ENCODE measurements at regions not wholly inside any gene's neighbourhood (a gene's known extent, or its start where the extent isn't known, plus 50 kb on each side); places are given as distances from the start of the nearest gene placed in this dataset.

DNA sequence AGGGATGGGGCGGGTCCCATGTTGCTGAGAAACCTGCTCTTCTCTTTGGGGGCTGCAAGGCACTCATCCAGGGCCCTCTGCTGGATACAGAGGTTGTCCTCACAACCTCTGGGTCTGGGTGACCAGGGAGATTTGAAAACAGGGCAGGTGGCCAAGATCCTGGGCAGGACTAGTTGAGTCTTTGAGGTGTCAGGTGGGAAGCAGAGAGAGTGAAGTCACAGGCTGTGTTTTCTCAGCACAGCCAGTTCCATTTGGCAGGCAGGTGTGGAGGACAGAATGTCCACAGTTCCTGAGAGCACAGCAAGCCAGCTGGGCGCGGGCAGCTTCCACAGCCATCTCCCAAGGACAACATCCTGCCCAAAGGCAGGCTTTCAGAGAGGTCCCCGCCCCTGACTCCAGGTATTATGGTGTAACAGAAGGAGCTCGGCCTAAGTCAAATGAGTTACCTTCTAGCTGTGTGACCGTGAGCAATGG lies 118.8 kb downstream of the NUFIP1 start:
- no peaks in the 10 kb centered on the region for H3K9me1 ChIP-seq (ENCODE audit: control insufficient read depth, extremely low read depth, insufficient read depth, low read length)
- dilution Hi-C loops (cut with MboI; ENCODE audit: extremely low pct_ligation_motif_present, low sequenced_read_pairs): no loop called here
- H4K20me1 ChIP-seq (ENCODE audit: control insufficient read depth, extremely low read depth, insufficient read depth, low read length): no peaks in the 10 kb centered on the region
- no peaks in the 10 kb centered on the region for H3K27me3 ChIP-seq (ENCODE audit: control insufficient read depth, extremely low read depth, insufficient read depth, low read length)
- no peak overlapping the region for H3K9ac ChIP-seq (ENCODE audit: control insufficient read depth, extremely low read depth, insufficient read depth, low read length)
- H3K9me3 ChIP-seq (ENCODE audit: control insufficient read depth, low read depth, low read length): no peaks in the 10 kb centered on the region
- no peaks in the 10 kb centered on the region for H3K36me3 ChIP-seq (ENCODE audit: control insufficient read depth in 2 of 2, extremely low read depth in 1 of 2, insufficient read depth in 2 of 2, low read length in 2 of 2)
- no peak for DNase-seq (ENCODE audit: low read depth, low spot score)
- no peak for TF ChIP-seq EZH2 (IDR thresholded peaks at IDR 0.05; ENCODE audit: low read length)
- H3K4me2 ChIP-seq (ENCODE audit: control insufficient read depth, extremely low read depth, insufficient read depth, low read depth, low read length): no peak overlapping the region
- H3K4me1 ChIP-seq (ENCODE audit: control insufficient read depth, extremely low read depth, insufficient read depth, low read length): no peaks in the 10 kb centered on the region
- H3K79me2 ChIP-seq (ENCODE audit: control insufficient read depth, insufficient read depth, low read length): no peaks in the 10 kb centered on the region
- H2AFZ ChIP-seq (ENCODE audit: control insufficient read depth, low read length): no peak overlapping the region
- no peak overlapping the region for H3K4me3 ChIP-seq (ENCODE audit: control insufficient read depth in 2 of 3, extremely low read depth in 1 of 3, insufficient read depth in 2 of 3, low read depth in 1 of 3, low read length in 3 of 3)
- H3K27ac ChIP-seq (ENCODE audit: control insufficient read depth, insufficient read depth, low read length): no peak overlapping the region
- FAIRE-seq: no peak

DNA sequence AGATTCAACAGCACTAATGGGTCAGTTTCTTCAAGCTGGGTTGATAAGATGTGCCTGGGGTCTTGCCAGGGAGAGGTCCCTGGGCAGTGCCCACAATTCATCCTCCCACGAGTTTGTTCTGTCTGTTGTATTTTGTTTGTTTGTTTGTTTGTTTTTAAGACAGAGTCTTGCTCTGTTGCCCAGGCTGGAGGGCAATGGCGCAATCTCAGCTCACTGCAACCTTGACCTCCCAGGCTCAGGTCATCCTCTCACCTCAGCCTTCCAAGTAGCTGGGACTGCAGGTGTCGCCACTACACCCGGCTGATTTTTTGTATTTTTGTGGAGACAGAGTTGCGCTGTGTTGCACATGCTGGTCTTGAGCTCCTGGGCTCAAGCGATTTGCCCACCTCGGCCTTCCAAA lies 120.1 kb downstream of the NUFIP1 start:
- dilution Hi-C loops (cut with MboI; ENCODE audit: extremely low pct_ligation_motif_present, low sequenced_read_pairs): no loop called here
- H3K4me1 ChIP-seq (ENCODE audit: control insufficient read depth, extremely low read depth, insufficient read depth, low read length): no peaks in the 10 kb centered on the region

More for the DNA sequence above, 120.1 kb downstream of the NUFIP1 start:
- no peak overlapping the region for H2AFZ ChIP-seq (ENCODE audit: control insufficient read depth, low read length)
- DNase-seq (ENCODE audit: low read depth, low spot score) (no peak), FAIRE-seq (no peak)
- no peaks in the 10 kb centered on the region for H3K27me3 ChIP-seq (ENCODE audit: control insufficient read depth, extremely low read depth, insufficient read depth, low read length)
- no peak overlapping the region for H3K4me2 ChIP-seq (ENCODE audit: control insufficient read depth, extremely low read depth, insufficient read depth, low read depth, low read length)
- TF ChIP-seq EZH2 (IDR thresholded peaks at IDR 0.05; ENCODE audit: low read length) (no peak), CTCF (optimal IDR thresholded peaks at IDR 0.05 in 1 of 3, IDR thresholded peaks at IDR 0.05 in 1 of 3, conservative IDR thresholded peaks at IDR 0.05 in 1 of 3; ENCODE audit: extremely low read depth in 1 of 3, insufficient read depth in 2 of 3, low read length in 3 of 3) (no peak)
- H3K27ac ChIP-seq (ENCODE audit: control insufficient read depth, insufficient read depth, low read length): no peak overlapping the region
- no peaks in the 10 kb centered on the region for H3K9me3 ChIP-seq (ENCODE audit: control insufficient read depth, low read depth, low read length)
- H3K9ac ChIP-seq (ENCODE audit: control insufficient read depth, extremely low read depth, insufficient read depth, low read length): no peak overlapping the region
- H3K9me1 ChIP-seq (ENCODE audit: control insufficient read depth, extremely low read depth, insufficient read depth, low read length): no peaks in the 10 kb centered on the region
- H3K79me2 ChIP-seq (ENCODE audit: control insufficient read depth, insufficient read depth, low read length): no peaks in the 10 kb centered on the region
- no peaks in the 10 kb centered on the region for H4K20me1 ChIP-seq (ENCODE audit: control insufficient read depth, extremely low read depth, insufficient read depth, low read length)
- H3K4me3 ChIP-seq (ENCODE audit: control insufficient read depth in 2 of 3, extremely low read depth in 1 of 3, insufficient read depth in 2 of 3, low read depth in 1 of 3, low read length in 3 of 3): no peak overlapping the region
- H3K36me3 ChIP-seq (ENCODE audit: control insufficient read depth in 2 of 2, extremely low read depth in 1 of 2, insufficient read depth in 2 of 2, low read length in 2 of 2): no peaks in the 10 kb centered on the region

Measured in keratinocyte (primary cell).